Neural cell (in vitro differentiated cells): ENCODE measurements at regions not wholly inside any gene's neighbourhood (a gene's known extent, or its start where the extent isn't known, plus 50 kb on each side); places are given as distances from the start of the nearest gene placed in this dataset.

Source experiments
- CTCF ChIP-seq: fragments of 450-650 bp; IDR thresholded peaks from 2 replicates; pipeline ENCODE4 v1.5.1; 2014; ENCODE audit warnings: antibody characterized with exemption, mild to moderate bottlenecking, moderate library complexity; ENCODE audit not compliant: poor library complexity, severe bottlenecking
- EZH2 ChIP-seq: fragments of 200-600, 300-800 bp; shearing (Covaris generic), sonication (generic); IDR thresholded peaks from 2 replicates; pipeline ENCODE4 v1.6.1; 2014; ENCODE audit warnings: antibody characterized with exemption, low read length, borderline replicate concordance, mild to moderate bottlenecking; ENCODE audit not compliant: insufficient read depth, poor library complexity, severe bottlenecking

DNA sequence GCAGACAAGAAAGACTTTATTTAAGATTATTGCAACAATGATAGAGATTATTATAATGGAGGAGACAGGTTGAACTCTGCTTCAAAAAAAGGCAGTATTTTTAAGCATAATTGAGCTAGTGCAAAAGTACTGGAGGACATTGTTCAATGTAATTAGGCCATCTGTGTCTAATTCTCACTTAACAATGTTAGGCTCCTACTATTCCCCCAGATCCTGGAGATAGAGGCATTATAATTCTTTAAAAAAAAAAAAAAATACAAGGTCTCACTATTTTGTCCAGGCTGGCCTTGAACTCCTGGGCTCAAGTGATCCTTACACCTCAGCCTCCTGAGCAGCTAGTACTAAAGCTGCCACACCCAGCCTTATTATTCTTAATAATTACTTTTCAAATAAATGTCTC is 193.4 kb upstream of the NUDT12 start:
- no peak for TF ChIP-seq CTCF
- TF ChIP-seq EZH2, result no peak
